Mucosa of descending colon (tissue), 3 donors: ENCODE measurements at regions not wholly inside any gene's neighbourhood (a gene's known extent, or its start where the extent isn't known, plus 50 kb on each side); places are given as distances from the start of the nearest gene placed in this dataset.

ENCODE experiments used
- ATAC-seq: fragments of 200-7000 bp; cut with Tn5 transposase; one replicate; pipeline ENCODE4 v1.9.1; 2020; ENCODE audit warnings: mild to moderate bottlenecking, moderate library complexity
- DNase-seq, 3 donors: peaks; one replicate each; pipeline ENCODE4 v3.0.0-alpha.2; 2020
- H3K36me3 ChIP-seq: fragments of 200-600 bp; one replicate; pipeline ENCODE4 v1.8.0; 2021; ENCODE audit warnings: low read depth, mild to moderate bottlenecking
- H3K4me1 ChIP-seq: fragments of 200-600 bp; one replicate; pipeline ENCODE4 v1.8.0; 2021; ENCODE audit warnings: low read depth, mild to moderate bottlenecking
- H3K4me3 ChIP-seq: fragments of 200-600 bp; one replicate; pipeline ENCODE4 v1.8.0; 2021; ENCODE audit warnings: mild to moderate bottlenecking
- H3K9me3 ChIP-seq: fragments of 200-600 bp; one replicate; pipeline ENCODE4 v1.8.0; 2021; ENCODE audit warnings: mild to moderate bottlenecking
- CTCF ChIP-seq: fragments of 200-600 bp; IDR thresholded peaks from one replicate; pipeline ENCODE4 v1.8.0; 2022; ENCODE audit warnings: antibody characterized with exemption, mild to moderate bottlenecking
- intact Hi-C, 2 donors: fragments of 100-400 bp; cut with DNase I in 1 of 2; cut with micrococcal nuclease in 1 of 2; formaldehyde crosslinking; loops; one replicate each; pipeline versions ENCODE4 v1.11.0 to v1.11.1; 2022; cut with DNase I, micrococcal nuclease
- donor health status: DM: no; HTN: no; CAD: no; lungs with moderate emphysema.
- donor health status: DM: no; HTN: no; CAD: no.
- donor health status: DM: no; HTN: yes; CAD: no.

GRCh38 chr7:8380130-8380529, 53.3 kb upstream of the NXPH1 start:
- Histone ChIP-seq H3K4me3 (no peak overlapping the region), H3K9me3 (no peaks in the 10 kb centered on the region), H3K4me1 (no peaks in the 10 kb centered on the region), H3K36me3 (no peaks in the 10 kb centered on the region)
- no peak for ATAC-seq
- intact Hi-C loops = no loop called here
- no peak for TF ChIP-seq CTCF
- DNase-seq = no peak

GRCh38 chr7:8382004-8382730, 51.2 kb upstream of the NXPH1 start:
- ATAC-seq = no peak
- DNase-seq = no peak
- Histone ChIP-seq H3K4me3 (no peak overlapping the region), H3K36me3 (no peaks in the 10 kb centered on the region), H3K4me1 (no peaks in the 10 kb centered on the region), H3K9me3 (no peaks in the 10 kb centered on the region)
- intact Hi-C loops = no loop called here
- no peak for TF ChIP-seq CTCF
